GM18511 (cell line): ENCODE measurements at regions not wholly inside any gene's neighbourhood (a gene's known extent, or its start where the extent isn't known, plus 50 kb on each side); places are given as distances from the start of the nearest gene placed in this dataset.

Experiments
- ATAC-seq: cut with Tn5 transposase; IDR thresholded peaks from one replicate; pipeline ENCODE4 v1.9.1; 2021; ENCODE audit warnings: mild to moderate bottlenecking, moderate library complexity; ENCODE audit not compliant: unreplicated experiment

DNA sequence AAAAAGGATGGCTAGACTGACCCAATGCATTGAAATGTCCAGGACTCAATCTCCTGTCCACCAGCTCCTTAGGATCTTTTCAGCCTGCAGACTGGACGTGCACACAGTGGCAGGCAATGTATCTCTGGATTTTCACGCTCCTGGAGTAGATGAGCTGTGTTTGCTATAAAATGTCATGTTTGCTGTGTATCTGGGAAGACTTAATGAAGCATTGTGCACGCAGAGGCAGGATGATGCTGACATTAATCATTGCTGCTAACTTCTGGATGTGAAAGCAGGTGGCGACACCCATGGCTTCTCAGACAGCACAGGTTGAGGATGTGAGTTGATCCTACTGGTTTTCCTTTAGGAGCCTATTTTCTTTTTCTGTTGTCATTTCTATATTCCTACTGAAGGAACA lies 133.1 kb upstream of the PCSK2 start:
- ATAC-seq = no peak

GRCh38 chr20:17097603-17098002 lies 129.2 kb upstream of the PCSK2 start:
- no peak for ATAC-seq

- no peak for ATAC-seq
Measured at GRCh38 chr20:17100506-17100905, 126.3 kb upstream of the PCSK2 start.

DNA sequence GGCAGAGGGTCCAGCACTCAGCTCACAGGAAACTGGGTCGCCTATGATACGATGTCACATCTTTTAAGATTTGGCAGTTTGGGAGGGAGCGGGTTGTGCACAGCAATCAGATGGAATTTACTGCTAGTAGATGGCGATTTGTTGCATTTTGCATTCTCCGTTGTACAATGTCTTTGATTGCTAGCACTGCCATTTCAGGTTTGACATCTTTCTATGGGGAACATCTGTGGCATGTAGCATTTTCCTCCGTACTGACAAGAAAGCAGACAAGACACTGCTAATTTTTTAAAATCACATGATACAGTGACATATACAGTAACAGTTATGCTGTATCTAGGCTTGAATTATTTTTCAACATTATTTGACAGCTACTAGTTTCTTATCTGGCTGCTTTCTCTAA lies 119.7 kb upstream of the PCSK2 start:
- no peak for ATAC-seq

DNA sequence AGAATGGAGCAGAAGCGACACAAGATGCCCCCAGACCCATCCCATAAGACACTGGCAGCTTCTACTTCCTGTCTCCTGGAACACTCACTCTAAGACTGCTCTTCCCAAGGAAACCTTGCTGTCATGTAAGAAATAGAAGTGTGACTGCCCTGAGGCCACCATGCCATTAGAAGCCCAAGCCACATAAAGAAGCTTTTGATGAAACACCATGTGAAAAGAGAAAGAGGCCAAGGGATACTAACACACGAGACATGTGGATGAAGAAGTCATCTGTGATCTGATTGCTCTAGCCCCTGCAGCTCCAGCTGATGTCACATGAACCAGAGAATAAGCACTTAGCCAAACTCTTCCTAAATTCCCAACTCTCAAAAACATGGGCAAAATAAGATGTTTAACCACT lies 117.9 kb upstream of the PCSK2 start:
- no peak for ATAC-seq

DNA sequence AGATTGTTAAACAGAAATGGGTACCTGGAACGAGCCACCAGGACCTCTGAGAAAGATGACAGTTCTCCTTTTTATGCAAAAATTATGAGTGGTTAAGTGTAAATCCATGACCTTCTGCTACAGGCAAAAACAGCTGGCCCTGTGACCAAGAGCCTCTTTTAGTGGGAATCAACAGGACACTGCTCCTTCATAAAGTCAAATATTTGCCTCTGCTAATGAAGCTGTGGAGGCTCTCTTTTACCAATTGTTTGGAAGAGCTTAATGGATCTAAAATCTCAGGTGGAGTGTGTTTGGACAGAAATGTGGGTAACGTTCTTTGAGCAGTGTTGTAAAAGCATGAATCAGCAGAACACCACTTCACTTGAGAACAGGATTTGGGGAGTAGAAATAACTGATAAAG lies 117.5 kb upstream of the PCSK2 start:
- ATAC-seq = no peak

- no peak for ATAC-seq
Measured at GRCh38 chr20:17128206-17128605, 98.6 kb upstream of the PCSK2 start.

GRCh38 chr20:17129089-17129488 lies 97.8 kb upstream of the PCSK2 start:
- no peak for ATAC-seq

GRCh38 chr20:17137692-17138091 lies 89.1 kb upstream of the PCSK2 start:
- no peak for ATAC-seq

GRCh38 chr20:17138237-17138636 lies 88.6 kb upstream of the PCSK2 start:
- ATAC-seq = no peak

- ATAC-seq = no peak
Measured at GRCh38 chr20:17140894-17141293, 85.9 kb upstream of the PCSK2 start.

GRCh38 chr20:17141568-17141967 lies 85.3 kb upstream of the PCSK2 start:
- ATAC-seq = no peak

- no peak for ATAC-seq
Measured at GRCh38 chr20:17142666-17143065, 84.2 kb upstream of the PCSK2 start.

- ATAC-seq = no peak
Measured at GRCh38 chr20:17150858-17151257, 76.0 kb upstream of the PCSK2 start.

DNA sequence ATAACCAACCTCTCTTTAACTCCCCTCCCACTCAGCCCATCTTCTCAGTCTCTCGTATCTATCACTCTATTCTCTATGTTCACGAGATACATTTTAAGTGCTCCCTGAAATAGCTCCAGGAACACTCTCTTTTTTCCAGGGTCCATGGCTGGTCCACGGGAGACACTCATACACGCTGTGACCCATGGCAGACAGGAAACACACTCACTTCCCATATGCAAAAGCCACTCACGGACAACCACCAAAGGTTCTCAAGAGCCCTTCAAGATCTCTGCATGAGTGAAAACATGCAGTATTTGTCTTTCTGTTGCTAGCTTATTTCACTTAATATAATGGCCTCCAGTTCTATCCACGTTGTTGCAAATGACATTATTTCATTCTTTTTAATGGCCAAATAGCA lies 71.4 kb upstream of the PCSK2 start:
- ATAC-seq = no peak

DNA sequence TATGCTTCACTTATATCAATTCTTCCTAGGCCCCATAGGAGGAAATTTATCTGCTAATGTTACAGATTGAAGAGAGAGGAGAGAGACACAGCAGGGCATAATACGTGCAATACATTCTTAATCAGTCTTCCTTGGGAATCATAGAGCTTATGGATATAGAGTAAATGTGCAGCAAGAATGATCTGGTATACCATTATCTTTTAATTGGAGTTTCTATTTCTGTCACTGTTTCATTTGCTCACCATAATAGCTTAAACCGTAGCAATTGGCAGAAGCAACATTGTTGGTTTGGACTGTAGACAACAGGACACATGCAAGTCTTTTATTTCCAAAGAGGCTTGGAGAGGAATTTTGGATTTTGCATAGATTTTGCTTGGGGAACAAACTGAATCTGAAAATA lies 68.1 kb upstream of the PCSK2 start:
- ATAC-seq = no peak

DNA sequence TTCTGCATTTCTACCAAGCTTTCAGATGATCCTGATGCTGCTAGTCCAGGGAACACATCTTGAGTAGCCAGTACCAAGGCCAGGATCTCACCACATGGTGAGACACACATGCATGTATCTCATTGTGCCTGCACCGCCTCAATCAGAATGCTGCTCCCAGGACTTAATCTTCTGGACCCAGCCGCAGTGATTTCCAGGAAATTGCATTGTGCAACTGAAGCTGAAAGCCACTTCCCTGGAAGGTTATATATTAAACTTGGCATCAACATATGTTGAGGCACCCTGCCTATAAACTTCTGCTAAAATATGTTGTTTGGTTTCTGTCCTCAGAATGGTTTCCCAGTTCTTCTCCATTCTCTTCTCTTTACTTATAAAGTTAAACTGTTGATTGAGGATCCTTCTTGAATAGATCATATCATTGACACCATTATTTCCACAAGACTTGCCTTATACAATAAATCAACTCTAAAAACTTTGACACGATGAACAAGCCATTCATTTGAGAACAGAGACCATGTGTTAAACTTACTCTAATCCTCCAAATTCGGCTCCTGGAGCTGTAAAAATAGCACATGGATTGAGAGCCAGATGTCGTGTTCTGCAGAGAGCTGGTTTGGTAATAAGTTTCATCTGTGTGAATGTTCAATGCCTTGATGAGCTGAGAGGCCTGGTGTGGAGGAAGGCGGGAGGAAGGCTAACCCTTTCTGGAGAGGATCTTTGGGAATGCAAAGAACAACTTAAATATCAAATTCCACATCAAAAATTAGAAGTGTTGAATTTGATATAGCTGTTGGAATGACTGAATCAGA lies 65.0 kb upstream of the PCSK2 start:
- no peak for ATAC-seq

DNA sequence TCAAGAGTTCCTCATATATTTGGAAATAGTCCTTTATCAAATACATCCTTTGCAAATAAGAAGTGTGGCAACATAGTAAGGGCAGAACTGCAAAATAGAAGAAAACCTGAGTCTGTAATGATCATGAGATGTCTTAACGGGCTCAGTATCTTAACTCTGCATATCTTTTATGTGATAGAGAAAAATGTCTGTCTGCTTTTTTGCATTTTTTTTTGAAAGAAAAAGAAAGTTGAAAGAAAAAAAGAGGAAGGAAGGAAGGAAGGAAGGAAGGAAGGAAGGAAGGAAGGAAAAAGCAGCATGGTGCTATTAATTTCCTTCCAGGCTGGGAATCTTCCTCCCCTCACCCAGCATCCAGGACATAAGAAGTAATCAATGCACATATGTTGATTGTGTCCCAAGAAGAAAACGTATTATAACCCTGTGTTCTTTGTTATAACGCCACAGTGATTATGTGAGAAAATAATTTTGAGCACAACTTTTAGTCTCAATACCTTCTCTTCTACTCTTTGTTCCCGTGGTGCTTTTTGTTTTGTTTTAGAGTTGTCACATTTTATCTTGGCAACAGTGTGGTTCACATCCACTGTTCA lies 58.7 kb upstream of the PCSK2 start:
- ATAC-seq = no peak

DNA sequence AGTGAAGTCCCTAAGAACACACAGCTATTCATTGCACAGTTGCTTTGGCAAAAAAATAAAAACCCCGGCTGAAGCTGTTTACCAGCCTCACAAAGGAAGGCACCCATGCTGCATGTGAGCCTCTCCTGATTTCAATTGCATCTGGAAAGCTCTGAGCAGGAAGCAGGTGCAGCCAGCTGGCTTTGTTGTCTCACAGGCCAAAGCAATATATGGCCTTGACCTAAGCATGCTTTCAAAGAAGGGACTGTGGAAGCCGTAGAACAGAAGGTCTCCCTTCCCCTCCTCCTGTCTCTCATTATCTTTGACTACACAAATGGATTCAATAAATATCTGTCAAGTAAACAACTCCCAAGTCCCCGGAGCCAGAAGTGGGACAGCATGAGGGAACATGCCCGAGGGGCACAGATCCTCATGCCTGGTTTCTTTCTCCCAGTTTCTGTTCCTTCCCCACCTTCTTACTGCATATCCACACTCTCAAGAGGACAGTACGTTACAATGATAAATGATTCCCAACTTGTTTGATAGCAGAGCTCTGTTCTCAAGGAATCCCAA lies 57.2 kb upstream of the PCSK2 start:
- ATAC-seq = no peak

DNA sequence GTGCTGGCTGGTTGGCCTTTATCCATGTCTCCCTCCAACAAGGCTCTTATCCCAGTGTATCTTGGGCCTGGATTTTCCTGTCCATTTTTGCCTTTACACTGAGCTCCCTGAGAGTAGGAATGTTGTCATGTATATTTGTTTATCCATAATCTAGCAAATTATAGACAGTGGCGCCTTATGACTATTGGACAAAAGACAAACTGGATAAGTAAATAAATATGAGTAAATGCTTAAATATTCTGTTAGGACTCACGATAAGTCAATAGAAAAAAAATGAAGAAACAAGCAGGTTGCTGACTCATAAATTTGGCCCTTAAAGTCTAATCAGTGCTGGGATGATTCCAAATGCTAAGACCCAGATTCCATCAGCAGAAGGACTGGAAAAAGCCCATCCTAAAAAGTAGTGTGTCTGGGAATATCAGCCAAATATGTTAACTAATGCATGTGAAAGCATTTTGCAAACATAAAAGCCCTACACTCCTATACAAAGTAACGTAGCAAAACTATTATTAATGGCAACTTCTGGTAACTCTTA lies 55.0 kb upstream of the PCSK2 start:
- no peak for ATAC-seq

DNA sequence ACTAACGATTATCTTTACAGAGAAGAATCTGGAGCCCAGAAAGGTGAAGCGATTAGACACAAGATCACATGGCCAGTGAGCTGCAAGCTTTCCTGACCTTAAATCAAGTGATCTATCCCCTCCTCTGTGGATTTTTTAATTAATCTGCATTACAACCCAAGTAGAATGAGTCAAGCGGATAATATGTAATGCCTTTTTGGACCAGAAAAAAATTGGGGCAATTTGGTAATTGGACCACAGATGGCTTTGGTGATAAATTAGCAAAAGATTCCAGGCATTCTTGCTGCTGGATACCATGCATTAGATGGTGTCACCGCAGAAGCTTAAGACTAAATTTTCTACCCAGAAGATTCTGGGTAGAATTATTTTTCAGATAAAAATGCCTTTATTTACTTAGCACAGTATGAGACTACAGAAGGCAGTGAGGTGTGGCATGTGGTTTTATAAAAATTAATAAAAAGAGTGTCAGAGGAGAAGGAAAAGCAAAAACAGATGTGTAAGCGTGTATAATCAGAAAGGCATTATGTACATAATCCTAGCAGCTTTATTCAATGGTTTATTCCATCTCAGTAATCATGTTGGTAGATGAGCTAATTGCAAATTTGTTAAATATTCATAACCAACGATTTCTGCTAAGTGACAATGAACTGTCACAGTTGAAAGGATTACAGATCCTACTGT lies 53.9 kb upstream of the PCSK2 start:
- ATAC-seq = no peak
